Smooth muscle cell (in vitro differentiated cells): ENCODE measurements at regions not wholly inside any gene's neighbourhood (a gene's known extent, or its start where the extent isn't known, plus 50 kb on each side); places are given as distances from the start of the nearest gene placed in this dataset.

Experiments
- DNase-seq: peaks from one replicate; lab custom pipeline; 2025; ENCODE audit not compliant: unreplicated experiment; lab: John Stamatoyannopoulos, UW
- H2AFZ ChIP-seq: fragments of 200-600 bp; sonication (generic); 2 replicates; pipeline ENCODE4 v1.6.0; 2016; ENCODE audit warnings: antibody characterized with exemption, low read depth, mild to moderate bottlenecking
- H3F3A ChIP-seq: fragments of 200-600 bp; sonication (generic); 2 replicates; pipeline ENCODE4 v1.6.0; 2017; ENCODE audit warnings: antibody characterized with exemption, low read depth
- H3K27ac ChIP-seq: fragments of 200-600 bp; sonication (generic); 2 replicates; pipeline ENCODE4 v1.5.1; 2016; ENCODE audit warnings: low read depth, mild to moderate bottlenecking
- H3K27me3 ChIP-seq: fragments of 200-600 bp; sonication (generic); 2 replicates; pipeline ENCODE4 v1.6.1; 2016; ENCODE audit warnings: low read depth, mild to moderate bottlenecking
- H3K36me3 ChIP-seq: fragments of 200-600 bp; sonication (generic); 2 replicates; pipeline ENCODE4 v1.5.1; 2016; ENCODE audit warnings: low read depth
- H3K4me1 ChIP-seq: fragments of 200-600 bp; sonication (generic); 2 replicates; pipeline ENCODE4 v1.5.1; 2016; ENCODE audit warnings: low read depth
- H3K4me2 ChIP-seq: fragments of 200-600 bp; sonication (generic); 2 replicates; pipeline ENCODE4 v1.6.0; 2016; ENCODE audit warnings: mild to moderate bottlenecking
- H3K4me3 ChIP-seq: fragments of 200-600 bp; sonication (generic); 2 replicates; pipeline ENCODE4 v1.5.1; 2016; ENCODE audit warnings: mild to moderate bottlenecking
- H3K79me2 ChIP-seq: fragments of 200-600 bp; sonication (generic); 2 replicates; pipeline ENCODE4 v1.6.0; 2016; ENCODE audit warnings: low read depth, mild to moderate bottlenecking
- H3K9ac ChIP-seq: fragments of 200-600 bp; sonication (generic); 2 replicates; pipeline ENCODE4 v1.6.0; 2016; ENCODE audit warnings: low read depth
- H3K9me3 ChIP-seq: fragments of 200-600 bp; sonication (generic); replicated peaks from 2 replicates; pipeline ENCODE4 v1.5.1; 2016; ENCODE audit warnings: low read depth
- H4K20me1 ChIP-seq: fragments of 200-600 bp; sonication (generic); 2 replicates; pipeline ENCODE4 v1.6.0; 2016; ENCODE audit warnings: low read depth
- WGBS: methylation state at CpG from one replicate; pipeline ENCODE4 v1.1.7; 2016; ENCODE audit warnings: low lambda C conversion rate; 5-methylcytosine and 5-hydroxymethylcytosine counted together
- TF ChIP-seq, protein P1 (sequence below): fragments of 200-600 bp; sonication (generic); IDR thresholded peaks from 2 replicates; pipeline ENCODE4 v1.5.1; 2017; ENCODE audit warnings: borderline replicate concordance, mild to moderate bottlenecking, antibody characterized with exemption; ENCODE audit not compliant: insufficient read depth, poor library complexity, severe bottlenecking

DNA sequence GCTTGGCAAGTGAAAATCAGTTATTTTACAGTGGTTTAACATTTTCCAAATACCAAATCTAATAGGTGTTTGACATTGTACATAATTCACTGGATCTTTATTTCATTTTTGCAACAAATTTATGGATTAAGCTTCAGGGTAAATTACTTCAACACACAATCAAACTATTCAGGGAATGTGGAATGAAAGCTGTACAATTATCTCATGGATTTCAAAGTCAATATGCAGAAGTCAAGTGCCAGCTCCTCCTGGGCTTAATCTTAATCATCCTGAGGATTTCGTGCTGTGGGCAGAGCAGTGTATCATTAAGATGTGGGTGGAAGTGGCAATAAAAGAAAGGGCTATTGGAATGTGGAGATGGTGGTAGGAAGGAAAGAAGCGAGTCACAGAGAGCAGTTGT is 548.8 kb downstream of the COL12A1 start:
- Histone ChIP-seq H3K4me2 (no peak overlapping the region), H3K9ac (no peak overlapping the region), H3K4me1 (no peaks in the 10 kb centered on the region), H3K36me3 (no peaks in the 10 kb centered on the region), H2AFZ (no peak overlapping the region), H3K27me3 (no peaks in the 10 kb centered on the region), H3K9me3 (no peaks in the 10 kb centered on the region), H3K27ac (no peak overlapping the region), H3K4me3 (no peak overlapping the region), H4K20me1 (no peaks in the 10 kb centered on the region), H3F3A (no peaks in the 10 kb centered on the region), H3K79me2 (no peaks in the 10 kb centered on the region)
- no peak for DNase-seq
- TF ChIP-seq, protein P1, sequence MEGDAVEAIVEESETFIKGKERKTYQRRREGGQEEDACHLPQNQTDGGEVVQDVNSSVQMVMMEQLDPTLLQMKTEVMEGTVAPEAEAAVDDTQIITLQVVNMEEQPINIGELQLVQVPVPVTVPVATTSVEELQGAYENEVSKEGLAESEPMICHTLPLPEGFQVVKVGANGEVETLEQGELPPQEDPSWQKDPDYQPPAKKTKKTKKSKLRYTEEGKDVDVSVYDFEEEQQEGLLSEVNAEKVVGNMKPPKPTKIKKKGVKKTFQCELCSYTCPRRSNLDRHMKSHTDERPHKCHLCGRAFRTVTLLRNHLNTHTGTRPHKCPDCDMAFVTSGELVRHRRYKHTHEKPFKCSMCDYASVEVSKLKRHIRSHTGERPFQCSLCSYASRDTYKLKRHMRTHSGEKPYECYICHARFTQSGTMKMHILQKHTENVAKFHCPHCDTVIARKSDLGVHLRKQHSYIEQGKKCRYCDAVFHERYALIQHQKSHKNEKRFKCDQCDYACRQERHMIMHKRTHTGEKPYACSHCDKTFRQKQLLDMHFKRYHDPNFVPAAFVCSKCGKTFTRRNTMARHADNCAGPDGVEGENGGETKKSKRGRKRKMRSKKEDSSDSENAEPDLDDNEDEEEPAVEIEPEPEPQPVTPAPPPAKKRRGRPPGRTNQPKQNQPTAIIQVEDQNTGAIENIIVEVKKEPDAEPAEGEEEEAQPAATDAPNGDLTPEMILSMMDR, result no peak
- WGBS, result 55% methylated on average over 2 of the region's 2 CpGs

GRCh38 chr6:74656453-74656852 is 549.4 kb downstream of the COL12A1 start:
- H3K4me2 ChIP-seq, result no peak overlapping the region
- no peak overlapping the region for H3K4me3 ChIP-seq
- TF ChIP-seq, protein P1, result no peak
- H3K9me3 ChIP-seq, result no peaks in the 10 kb centered on the region
- H3K27ac ChIP-seq, result no peak overlapping the region
- H3K27me3 ChIP-seq, result no peaks in the 10 kb centered on the region
- 91% methylated on average over 1 of the region's 1 CpG for WGBS
- no peaks in the 10 kb centered on the region for H3K4me1 ChIP-seq
- no peak overlapping the region for H2AFZ ChIP-seq
- H3K36me3 ChIP-seq, result no peaks in the 10 kb centered on the region
- no peaks in the 10 kb centered on the region for H3K79me2 ChIP-seq
- H3F3A ChIP-seq, result no peaks in the 10 kb centered on the region
- no peak overlapping the region for H3K9ac ChIP-seq
- H4K20me1 ChIP-seq, result no peaks in the 10 kb centered on the region
- no peak for DNase-seq

- H4K20me1 ChIP-seq, result no peaks in the 10 kb centered on the region
- H3K4me2 ChIP-seq, result no peak overlapping the region
Measured at GRCh38 chr6:74654296-74654695, 551.6 kb downstream of the COL12A1 start.

More at GRCh38 chr6:74654296-74654695, 551.6 kb downstream of the COL12A1 start:
- no peaks in the 10 kb centered on the region for H3K27me3 ChIP-seq
- H3K4me3 ChIP-seq, result no peak overlapping the region
- no peak for DNase-seq
- H3F3A ChIP-seq, result no peaks in the 10 kb centered on the region
- no peaks in the 10 kb centered on the region for H3K4me1 ChIP-seq
- H2AFZ ChIP-seq, result no peak overlapping the region
- no peaks in the 10 kb centered on the region for H3K9me3 ChIP-seq
- H3K9ac ChIP-seq, result no peak overlapping the region
- no peak overlapping the region for H3K27ac ChIP-seq
- no peaks in the 10 kb centered on the region for H3K79me2 ChIP-seq
- no peaks in the 10 kb centered on the region for H3K36me3 ChIP-seq
- TF ChIP-seq, protein P1, result no peak
